Mesenchymal stem cell (in vitro differentiated cells and primary cell): ENCODE measurements at regions not wholly inside any gene's neighbourhood (a gene's known extent, or its start where the extent isn't known, plus 50 kb on each side); places are given as distances from the start of the nearest gene placed in this dataset.
"Not testable (repeated sequence)": the region's sequence is repeated elsewhere in the genome, so short reads cannot be mapped to it uniquely, and the experiment has no call there.

Experiments used
- DNase-seq: peaks from one replicate; pipeline ENCODE4 v3.0.0-alpha.2; 2013
- H2AFZ ChIP-seq: one replicate; pipeline ENCODE4 v1.6.1; 2013; ENCODE audit warnings: low read depth, mild to moderate bottlenecking, control low read depth, inconsistent platforms, low read length, moderate library complexity
- H2AK5ac ChIP-seq: 2 replicates; pipeline ENCODE4 v1.6.1; 2013; ENCODE audit warnings: low read length, moderate library complexity, mild to moderate bottlenecking, inconsistent platforms; ENCODE audit not compliant: severe bottlenecking
- H2BK120ac ChIP-seq: one replicate; pipeline ENCODE4 v1.6.1; 2013; ENCODE audit warnings: low read depth, mild to moderate bottlenecking, inconsistent platforms, low read length, moderate library complexity
- H2BK12ac ChIP-seq, 2 experiments: one replicate each; pipeline ENCODE4 v1.6.1; 2013; ENCODE audit warnings: inconsistent platforms in 2 of 2, low read length in 2 of 2, mild to moderate bottlenecking in 2 of 2, moderate library complexity in 2 of 2, control low read depth in 1 of 2
- H2BK15ac ChIP-seq: one replicate; pipeline ENCODE4 v1.6.1; 2013; ENCODE audit warnings: mild to moderate bottlenecking, low read depth, inconsistent platforms; ENCODE audit not compliant: poor library complexity, severe bottlenecking
- H2BK5ac ChIP-seq: 2 replicates; pipeline ENCODE4 v1.6.1; 2013; ENCODE audit warnings: low read depth, mild to moderate bottlenecking, low read length, control low read depth, inconsistent platforms; ENCODE audit not compliant: poor library complexity, severe bottlenecking
- H3K14ac ChIP-seq, 2 experiments: one replicate each; pipeline ENCODE4 v1.6.1; 2013; ENCODE audit warnings: inconsistent platforms in 2 of 2, low read length in 2 of 2, control low read depth in 1 of 2, mild to moderate bottlenecking in 1 of 2, moderate library complexity in 1 of 2
- H3K18ac ChIP-seq, 2 experiments: one replicate each; pipeline ENCODE4 v1.6.1; 2013; ENCODE audit warnings: inconsistent platforms in 2 of 2, low read length in 2 of 2, control low read depth in 1 of 2, low read depth in 1 of 2, mild to moderate bottlenecking in 1 of 2
- H3K23ac ChIP-seq, 2 experiments: one replicate each; pipeline ENCODE4 v1.6.1; 2013; ENCODE audit warnings: inconsistent platforms in 2 of 2, low read length in 2 of 2, mild to moderate bottlenecking in 2 of 2, moderate library complexity in 2 of 2, control low read depth in 1 of 2
- H3K27ac ChIP-seq: 2 replicates; pipeline ENCODE4 v1.5.1; 2013; ENCODE audit warnings: mild to moderate bottlenecking, moderate library complexity, low read length, control low read depth, inconsistent platforms; ENCODE audit not compliant: poor library complexity, severe bottlenecking
- H3K27me3 ChIP-seq, 2 experiments: 2 replicates each; pipeline versions ENCODE4 v1.6.1 to v1.7.0; 2013; ENCODE audit warnings: low read length in 2 of 2, mild to moderate bottlenecking in 2 of 2, moderate library complexity in 2 of 2, control low read depth in 1 of 2, inconsistent platforms in 1 of 2; ENCODE audit not compliant: control insufficient read depth in 1 of 2, insufficient read depth in 1 of 2
- H3K36me3 ChIP-seq, 2 experiments: 2 replicates each; pipeline versions ENCODE4 v1.6.1 to v1.7.0; 2013; ENCODE audit warnings: low read length in 2 of 2, control low read depth in 1 of 2, inconsistent platforms in 1 of 2, low read depth in 1 of 2, mild to moderate bottlenecking in 1 of 2; ENCODE audit not compliant: insufficient read depth in 2 of 2, control insufficient read depth in 1 of 2
- H3K4ac ChIP-seq, 2 experiments: one replicate each; pipeline ENCODE4 v1.6.1; 2013; ENCODE audit warnings: inconsistent platforms in 2 of 2, low read length in 2 of 2, mild to moderate bottlenecking in 2 of 2, moderate library complexity in 2 of 2, control low read depth in 1 of 2, low read depth in 1 of 2
- H3K4me1 ChIP-seq: 2 replicates; pipeline ENCODE4 v1.6.1; 2013; ENCODE audit warnings: low read depth, low read length, control low read depth; ENCODE audit not compliant: control insufficient read depth, insufficient read depth
- H3K4me2 ChIP-seq: 2 replicates; pipeline ENCODE4 v1.6.1; 2013; ENCODE audit warnings: low read length, mild to moderate bottlenecking, inconsistent platforms; ENCODE audit not compliant: poor library complexity, severe bottlenecking
- H3K4me3 ChIP-seq, 2 experiments: 2 replicates each; pipeline versions ENCODE4 v1.5.1 to v1.7.0; 2013; ENCODE audit warnings: low read length in 2 of 2, mild to moderate bottlenecking in 2 of 2, control low read depth in 1 of 2, low read depth in 1 of 2; ENCODE audit not compliant: insufficient read depth in 1 of 2
- H3K79me1 ChIP-seq: replicated peaks from 2 replicates; pipeline ENCODE4 v1.6.1; 2013; ENCODE audit warnings: mild to moderate bottlenecking, control low read depth, low read length, inconsistent platforms; ENCODE audit not compliant: poor library complexity, severe bottlenecking
- H3K9ac ChIP-seq: 2 replicates; pipeline ENCODE4 v1.7.0; 2013; ENCODE audit warnings: mild to moderate bottlenecking, low read length, moderate library complexity
- H3K9me3 ChIP-seq: 2 replicates; pipeline ENCODE4 v1.7.0; 2013; ENCODE audit warnings: mild to moderate bottlenecking, low read length; ENCODE audit not compliant: control insufficient read depth
- H4K8ac ChIP-seq: one replicate; pipeline ENCODE4 v1.6.1; 2013; ENCODE audit warnings: inconsistent platforms, mild to moderate bottlenecking, low read length, moderate library complexity
- H4K91ac ChIP-seq: one replicate; pipeline ENCODE4 v1.6.1; 2013; ENCODE audit warnings: mild to moderate bottlenecking, low read length, inconsistent platforms
- WGBS: methylation state at CpG from one replicate; pipeline ENCODE4 v1.1.7; 2013; ENCODE audit warnings: mixed read lengths; 5-methylcytosine and 5-hydroxymethylcytosine counted together

DNA sequence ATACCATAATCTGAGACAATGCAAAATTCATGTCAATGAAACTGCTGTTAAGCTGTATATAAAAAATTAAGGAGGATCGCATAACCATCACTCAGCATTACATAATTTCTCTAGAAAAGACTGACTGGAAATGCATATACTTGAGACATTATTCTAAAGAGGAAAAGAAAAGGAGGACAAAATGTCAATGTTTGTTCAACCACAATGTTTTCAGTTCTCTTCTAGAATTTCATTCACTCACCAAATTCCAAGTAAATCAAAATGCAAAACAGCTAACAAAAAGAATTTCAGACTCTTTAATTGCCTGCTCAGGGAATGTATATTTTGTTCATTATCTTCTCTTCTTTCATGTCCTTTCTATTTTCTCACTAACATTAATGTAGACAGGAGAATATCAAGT lies 106.2 kb upstream of the CCDC28A start:
- Histone ChIP-seq H3K4me1 (peaks cover 1% of the 10 kb centered on the region), H3K9ac (no peak overlapping the region), H3K79me1 (peaks cover 27% of the 10 kb centered on the region), H2BK12ac (no peak overlapping the region), H4K8ac (no peak overlapping the region), H3K27me3 (no peaks in the 10 kb centered on the region), H4K91ac (no peak overlapping the region), H3K23ac (no peak overlapping the region), H3K4me2 (no peak overlapping the region), H2AFZ (no peak overlapping the region), H3K9me3 (no peaks in the 10 kb centered on the region), H2BK5ac (no peak overlapping the region), H3K4me3 (no peak overlapping the region), H2BK15ac (no peak overlapping the region), H3K14ac (no peak overlapping the region), H3K4ac (no peak overlapping the region), H3K18ac (no peak overlapping the region), H2BK120ac (no peak overlapping the region), H3K36me3 (no peaks in the 10 kb centered on the region), H2AK5ac (no peak overlapping the region), H3K27ac (no peak overlapping the region)
- no CpG with 5 or more reads among the region's 1 CpG for WGBS
- DNase-seq, result no peak

DNA sequence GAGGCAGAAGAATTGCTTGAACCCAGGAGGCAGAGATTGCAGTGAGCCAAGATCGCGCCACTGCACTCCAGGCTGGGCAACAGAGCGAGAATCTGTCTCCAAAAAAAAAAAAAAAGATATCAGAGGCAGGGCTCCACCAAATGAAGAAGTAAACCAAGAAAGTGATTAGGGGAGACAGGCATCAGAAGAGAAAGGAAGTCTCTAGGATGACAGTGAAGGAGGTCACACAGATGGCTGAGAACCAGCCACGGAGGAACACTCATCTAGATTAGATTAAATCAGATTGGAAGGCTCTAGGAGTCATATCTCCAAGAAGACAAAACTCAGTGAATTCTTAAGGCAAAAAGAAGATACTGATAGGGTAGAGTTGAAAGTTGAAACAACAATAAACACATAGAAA lies 102.2 kb upstream of the CCDC28A start:
- WGBS, result 100% methylated on average over 3 of the region's 4 CpGs
- no peak overlapping the region for H3K18ac ChIP-seq

DNA sequence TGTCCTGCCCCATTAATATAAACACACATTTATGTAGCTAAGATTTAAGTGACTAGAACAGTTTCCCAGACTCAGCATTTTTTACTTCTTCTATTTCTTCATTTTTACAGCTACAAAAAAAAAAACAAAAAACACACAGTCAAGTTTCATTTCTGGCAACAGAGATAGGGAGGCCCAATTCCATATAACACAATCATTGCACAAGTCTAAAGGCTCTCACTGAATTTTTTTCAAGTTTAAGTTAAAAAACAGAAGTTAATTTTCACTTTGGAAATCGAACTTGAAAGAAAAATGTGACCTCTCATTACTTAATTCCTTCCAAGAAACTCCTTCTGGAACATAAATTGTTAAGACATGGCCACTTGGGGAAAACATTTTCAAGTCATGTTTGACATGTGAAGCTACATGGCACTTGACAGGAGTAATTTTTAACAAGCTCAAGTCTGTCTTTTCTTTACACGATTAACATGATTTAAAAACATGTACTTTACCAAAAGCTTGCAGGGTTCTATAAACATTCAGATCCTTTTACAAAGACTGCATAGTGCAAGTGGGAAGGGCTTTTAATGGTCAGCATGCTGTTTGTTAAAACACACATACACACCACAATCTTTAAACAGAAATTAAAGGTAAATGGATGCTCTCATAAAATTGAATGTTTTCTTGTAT lies 100.1 kb upstream of the CCDC28A start:
- Histone ChIP-seq H4K8ac (no peak overlapping the region), H3K4me3 (no peak overlapping the region), H2AK5ac (no peak overlapping the region), H3K27ac (no peak overlapping the region), H2BK120ac (no peak overlapping the region), H3K79me1 (peaks cover 32% of the 10 kb centered on the region), H3K18ac (no peak overlapping the region), H3K36me3 (no peaks in the 10 kb centered on the region), H3K4me1 (peaks cover 1% of the 10 kb centered on the region), H3K23ac (no peak overlapping the region), H4K91ac (no peak overlapping the region), H3K14ac (no peak overlapping the region), H2BK12ac (no peak overlapping the region), H3K4me2 (no peak overlapping the region), H3K4ac (no peak overlapping the region), H3K9me3 (no peaks in the 10 kb centered on the region), H3K27me3 (no peaks in the 10 kb centered on the region), H2BK5ac (no peak overlapping the region), H2BK15ac (no peak overlapping the region), H2AFZ (no peak overlapping the region), H3K9ac (peak overlapping the region; percentile 42)
- WGBS, result 44% methylated on average over 2 of the region's 2 CpGs
- DNase-seq, result peak; percentile 46

More for the DNA sequence above, 102.2 kb upstream of the CCDC28A start:
- Histone ChIP-seq H3K36me3 (no peaks in the 10 kb centered on the region), H2AFZ (no peak overlapping the region), H4K8ac (no peak overlapping the region), H3K9me3 (no peaks in the 10 kb centered on the region), H2AK5ac (no peak overlapping the region), H2BK5ac (no peak overlapping the region), H2BK12ac (peak overlapping the region in 1 of 2 experiments; percentile 54), H2BK120ac (no peak overlapping the region), H3K27ac (no peak overlapping the region), H3K4ac (no peak overlapping the region), H3K4me1 (peaks cover 3% of the 10 kb centered on the region), H3K4me2 (no peak overlapping the region), H3K4me3 (no peak overlapping the region), H2BK15ac (no peak overlapping the region), H4K91ac (no peak overlapping the region), H3K14ac (no peak overlapping the region), H3K79me1 (peaks cover 31% of the 10 kb centered on the region), H3K23ac (no peak overlapping the region), H3K9ac (no peak overlapping the region), H3K27me3 (no peaks in the 10 kb centered on the region)
- DNase-seq, result no peak

DNA sequence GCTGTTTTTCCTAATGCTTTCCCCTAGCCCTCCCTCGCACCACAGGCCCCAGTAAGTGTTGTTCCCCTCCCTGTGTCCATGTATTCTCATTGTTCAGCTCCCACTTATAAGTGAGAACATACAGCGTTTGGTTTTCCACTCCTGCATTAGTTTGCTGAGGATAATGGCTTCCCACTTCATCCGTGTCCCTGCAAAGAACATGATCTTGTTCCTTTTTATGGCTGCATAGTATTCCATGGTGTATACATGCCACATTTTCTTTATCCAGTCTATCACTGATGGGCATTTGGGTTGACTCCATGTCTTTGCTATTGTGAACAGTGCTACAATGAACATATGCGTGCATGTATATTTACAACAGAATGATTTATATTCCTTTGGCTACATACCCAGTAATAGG lies 99.1 kb upstream of the CCDC28A start:
- H3K27ac ChIP-seq, H3K4ac ChIP-seq, H2BK5ac ChIP-seq, H2BK15ac ChIP-seq, H3K18ac ChIP-seq, H2BK120ac ChIP-seq, H3K14ac ChIP-seq, H3K27me3 ChIP-seq, DNase-seq, H3K23ac ChIP-seq, H2BK12ac ChIP-seq, H4K91ac ChIP-seq, H2AK5ac ChIP-seq, H3K4me2 ChIP-seq, H3K4me1 ChIP-seq, H3K36me3 ChIP-seq, H4K8ac ChIP-seq, H3K9me3 ChIP-seq, H3K4me3 ChIP-seq, H2AFZ ChIP-seq, H3K9ac ChIP-seq: not testable (repeated sequence)
- 85% methylated on average over 3 of the region's 4 CpGs for WGBS
- peaks cover 31% of the 10 kb centered on the region for H3K79me1 ChIP-seq
